GM21390 (cell line): ENCODE measurements at regions not wholly inside any gene's neighbourhood (a gene's known extent, or its start where the extent isn't known, plus 50 kb on each side); places are given as distances from the start of the nearest gene placed in this dataset.
"Not testable (repeated sequence)": the region's sequence is repeated elsewhere in the genome, so short reads cannot be mapped to it uniquely, and the experiment has no call there.

Experiments
- ATAC-seq: cut with Tn5 transposase; IDR thresholded peaks from one replicate; pipeline ENCODE4 v1.9.1; 2021; ENCODE audit not compliant: unreplicated experiment

- ATAC-seq, result no peak
Measured at GRCh38 chr7:15836651-15837050, 150.2 kb upstream of the MEOX2 start.

- no peak for ATAC-seq
Measured at GRCh38 chr7:15836041-15836440, 149.6 kb upstream of the MEOX2 start.

- ATAC-seq, result no peak
Measured at GRCh38 chr7:15834446-15834845, 148.0 kb upstream of the MEOX2 start.

- no peak for ATAC-seq
Measured at GRCh38 chr7:15832996-15833395, 146.5 kb upstream of the MEOX2 start.

GRCh38 chr7:15831606-15832005 is 145.1 kb upstream of the MEOX2 start:
- ATAC-seq, result no peak

GRCh38 chr7:15829691-15830090 is 143.2 kb upstream of the MEOX2 start:
- no peak for ATAC-seq

GRCh38 chr7:15828881-15829280 is 142.4 kb upstream of the MEOX2 start:
- ATAC-seq, result no peak

GRCh38 chr7:15821484-15822427 is 135.3 kb upstream of the MEOX2 start:
- ATAC-seq, result no peak

GRCh38 chr7:15820319-15820718 is 133.8 kb upstream of the MEOX2 start:
- ATAC-seq, result no peak

- no peak for ATAC-seq
Measured at GRCh38 chr7:15816835-15817426, 130.4 kb upstream of the MEOX2 start.

GRCh38 chr7:15813448-15813847 is 127.0 kb upstream of the MEOX2 start:
- no peak for ATAC-seq

GRCh38 chr7:15810383-15810782 is 123.9 kb upstream of the MEOX2 start:
- ATAC-seq, result not testable (repeated sequence)

- not testable (repeated sequence) for ATAC-seq
Measured at GRCh38 chr7:15809936-15810335, 123.5 kb upstream of the MEOX2 start.

- no peak for ATAC-seq
Measured at GRCh38 chr7:15805891-15806290, 119.4 kb upstream of the MEOX2 start.

- ATAC-seq, result no peak
Measured at GRCh38 chr7:15802425-15802824, 115.9 kb upstream of the MEOX2 start.

GRCh38 chr7:15801551-15801950 is 115.1 kb upstream of the MEOX2 start:
- no peak for ATAC-seq

GRCh38 chr7:15801041-15801440 is 114.6 kb upstream of the MEOX2 start:
- ATAC-seq, result no peak

GRCh38 chr7:15798081-15798480 is 111.6 kb upstream of the MEOX2 start:
- no peak for ATAC-seq

- no peak for ATAC-seq
Measured at GRCh38 chr7:15795393-15795792, 108.9 kb upstream of the MEOX2 start.

GRCh38 chr7:15794801-15795200 is 108.3 kb upstream of the MEOX2 start:
- no peak for ATAC-seq

GRCh38 chr7:15784694-15785030 is 98.2 kb upstream of the MEOX2 start:
- ATAC-seq, result no peak

- ATAC-seq, result no peak
Measured at GRCh38 chr7:15783987-15784693, 97.7 kb upstream of the MEOX2 start.
